ENCODE measurements at regions not wholly inside any gene's neighbourhood (a gene's known extent, or its start where the extent isn't known, plus 50 kb on each side); places are given as distances from the start of the nearest gene placed in this dataset.

DNA sequence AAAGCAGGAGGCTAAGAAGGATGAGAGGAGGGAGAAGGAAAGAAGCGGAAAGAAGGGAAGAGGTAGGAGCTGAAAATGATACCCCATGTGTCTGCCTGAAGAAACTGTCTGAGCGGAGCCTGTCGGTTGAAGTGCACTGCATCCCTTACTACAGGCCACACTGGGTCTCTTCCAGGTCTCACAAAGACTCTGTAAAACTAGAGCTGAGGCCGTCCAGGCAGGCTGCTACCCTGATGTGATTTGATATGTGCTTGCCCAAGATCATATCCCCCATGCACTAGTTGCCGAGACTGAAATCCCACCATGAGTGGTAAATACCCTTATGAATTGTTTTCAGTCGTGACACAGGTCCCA is 134.4 kb downstream of the MAIP1 start:
- TF ChIP-seq, protein P1, sequence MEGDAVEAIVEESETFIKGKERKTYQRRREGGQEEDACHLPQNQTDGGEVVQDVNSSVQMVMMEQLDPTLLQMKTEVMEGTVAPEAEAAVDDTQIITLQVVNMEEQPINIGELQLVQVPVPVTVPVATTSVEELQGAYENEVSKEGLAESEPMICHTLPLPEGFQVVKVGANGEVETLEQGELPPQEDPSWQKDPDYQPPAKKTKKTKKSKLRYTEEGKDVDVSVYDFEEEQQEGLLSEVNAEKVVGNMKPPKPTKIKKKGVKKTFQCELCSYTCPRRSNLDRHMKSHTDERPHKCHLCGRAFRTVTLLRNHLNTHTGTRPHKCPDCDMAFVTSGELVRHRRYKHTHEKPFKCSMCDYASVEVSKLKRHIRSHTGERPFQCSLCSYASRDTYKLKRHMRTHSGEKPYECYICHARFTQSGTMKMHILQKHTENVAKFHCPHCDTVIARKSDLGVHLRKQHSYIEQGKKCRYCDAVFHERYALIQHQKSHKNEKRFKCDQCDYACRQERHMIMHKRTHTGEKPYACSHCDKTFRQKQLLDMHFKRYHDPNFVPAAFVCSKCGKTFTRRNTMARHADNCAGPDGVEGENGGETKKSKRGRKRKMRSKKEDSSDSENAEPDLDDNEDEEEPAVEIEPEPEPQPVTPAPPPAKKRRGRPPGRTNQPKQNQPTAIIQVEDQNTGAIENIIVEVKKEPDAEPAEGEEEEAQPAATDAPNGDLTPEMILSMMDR (IDR thresholded peaks at IDR 0.05 in 4 of 5, conservative IDR thresholded peaks at IDR 0.05 in 1 of 5) = no peak
- TF ChIP-seq POLR2A (IDR thresholded peaks at IDR 0.05) = no peak
